ENCODE measurements at regions not wholly inside any gene's neighbourhood (a gene's known extent, or its start where the extent isn't known, plus 50 kb on each side); places are given as distances from the start of the nearest gene placed in this dataset.

DNA sequence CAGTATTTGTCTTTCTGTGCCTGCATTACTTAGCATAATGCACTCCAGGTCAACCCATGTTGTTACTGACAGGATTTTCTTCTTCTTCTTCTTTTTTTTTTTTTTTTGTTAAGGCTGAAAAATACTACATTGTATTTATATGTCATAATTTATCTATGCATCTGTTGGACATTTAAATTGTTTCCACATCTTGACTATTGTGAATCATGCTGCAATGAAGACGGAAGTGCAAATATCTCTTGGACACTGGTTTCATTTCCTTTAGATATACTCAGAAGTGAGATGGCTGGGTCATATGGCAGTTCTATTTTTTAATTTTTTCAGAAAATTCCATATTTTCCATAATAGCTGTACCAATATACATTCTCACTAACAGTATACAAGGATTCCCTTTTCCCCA, 272.7 kb upstream of the PMFBP1 start:
- DNase-seq = no peak

GRCh38 chr16:72443809-72444208, 271.9 kb upstream of the PMFBP1 start:
- DNase-seq = no peak

GRCh38 chr16:72442385-72443158, 270.6 kb upstream of the PMFBP1 start:
- DNase-seq = no peak

GRCh38 chr16:72437891-72438290, 265.9 kb upstream of the PMFBP1 start:
- no peak for DNase-seq

DNA sequence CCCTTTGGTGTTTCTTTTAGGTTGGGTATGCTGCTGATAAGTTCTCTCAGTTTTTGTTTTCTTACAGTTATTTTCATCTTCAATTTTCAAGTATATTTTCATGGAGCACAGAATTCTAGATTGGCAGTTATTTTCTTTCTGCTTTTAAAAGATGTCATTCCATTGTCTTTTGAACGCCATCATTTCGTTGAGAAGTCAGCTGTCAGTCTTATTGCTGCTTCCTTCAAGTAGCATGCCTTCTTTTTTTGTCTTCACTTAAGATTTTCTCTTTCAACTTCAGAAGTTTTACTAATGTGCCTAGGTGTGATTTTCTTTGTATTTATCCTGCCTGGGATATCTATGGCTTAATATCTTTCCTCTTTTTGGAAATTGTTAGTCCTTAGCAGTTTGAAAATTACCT, 262.2 kb upstream of the PMFBP1 start:
- no peak for DNase-seq

DNA sequence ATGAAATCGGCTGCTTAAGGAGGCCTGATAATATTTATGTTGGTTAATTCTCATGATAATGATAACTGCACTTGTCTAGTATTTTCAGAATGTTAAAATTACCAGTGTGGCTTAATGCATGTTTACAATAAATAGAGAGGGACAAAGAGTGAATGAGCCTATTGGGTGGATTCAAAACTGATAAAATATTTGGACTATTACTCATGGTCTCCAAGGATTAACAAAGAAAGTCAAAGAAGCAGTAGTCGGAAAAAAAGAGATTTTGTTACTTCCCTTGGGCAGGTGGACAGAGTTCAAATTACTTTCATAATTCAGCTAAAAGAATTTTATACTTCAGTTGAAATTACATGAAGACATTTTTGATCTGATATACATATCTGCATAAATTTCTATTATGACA, 258.2 kb upstream of the PMFBP1 start:
- no peak for DNase-seq

- DNase-seq = no peak
Observed at GRCh38 chr16:72429671-72430081, 257.7 kb upstream of the PMFBP1 start.

DNA sequence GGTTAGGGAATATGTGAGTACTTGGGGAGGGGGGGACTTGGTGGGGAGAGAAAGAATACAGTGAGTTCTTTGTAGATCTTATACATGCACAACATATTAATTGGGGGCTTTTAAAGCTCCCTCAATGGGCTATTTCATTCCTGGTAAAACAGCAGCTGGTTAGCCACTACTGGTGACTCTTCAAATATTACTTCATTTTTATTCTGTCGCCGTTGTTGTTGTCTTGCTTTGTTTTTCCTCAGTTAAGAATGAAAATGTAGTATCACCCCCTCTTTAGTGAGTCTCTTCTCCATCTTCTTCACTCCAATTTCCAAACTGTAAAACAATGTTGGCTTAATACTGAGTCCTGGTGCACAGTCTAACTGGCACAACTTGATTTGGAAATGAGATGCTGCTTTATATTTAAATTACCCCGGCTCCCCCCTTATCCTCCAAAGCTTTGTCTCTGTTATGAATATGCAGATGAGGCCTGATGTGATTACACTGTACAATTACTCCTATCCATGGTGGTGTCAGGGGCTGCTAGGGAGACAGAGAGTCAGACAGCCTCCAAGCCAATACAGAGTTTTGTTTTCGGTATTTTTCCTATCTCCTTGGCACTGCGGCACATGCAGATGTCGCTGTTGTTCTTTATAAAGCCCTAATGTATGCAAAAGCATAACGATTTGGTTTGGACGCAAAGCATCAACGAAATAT, 256.9 kb upstream of the PMFBP1 start:
- no peak for DNase-seq

GRCh38 chr16:72427783-72428331, 255.9 kb upstream of the PMFBP1 start:
- DNase-seq = no peak

- no peak for DNase-seq
Observed at GRCh38 chr16:72427051-72427782, 255.3 kb upstream of the PMFBP1 start.

- DNase-seq = no peak
Observed at GRCh38 chr16:72426386-72426785, 254.4 kb upstream of the PMFBP1 start.

GRCh38 chr16:72425571-72426341, 253.8 kb upstream of the PMFBP1 start:
- DNase-seq = no peak

- DNase-seq = no peak
Observed at GRCh38 chr16:72424757-72425156, 252.8 kb upstream of the PMFBP1 start.

DNA sequence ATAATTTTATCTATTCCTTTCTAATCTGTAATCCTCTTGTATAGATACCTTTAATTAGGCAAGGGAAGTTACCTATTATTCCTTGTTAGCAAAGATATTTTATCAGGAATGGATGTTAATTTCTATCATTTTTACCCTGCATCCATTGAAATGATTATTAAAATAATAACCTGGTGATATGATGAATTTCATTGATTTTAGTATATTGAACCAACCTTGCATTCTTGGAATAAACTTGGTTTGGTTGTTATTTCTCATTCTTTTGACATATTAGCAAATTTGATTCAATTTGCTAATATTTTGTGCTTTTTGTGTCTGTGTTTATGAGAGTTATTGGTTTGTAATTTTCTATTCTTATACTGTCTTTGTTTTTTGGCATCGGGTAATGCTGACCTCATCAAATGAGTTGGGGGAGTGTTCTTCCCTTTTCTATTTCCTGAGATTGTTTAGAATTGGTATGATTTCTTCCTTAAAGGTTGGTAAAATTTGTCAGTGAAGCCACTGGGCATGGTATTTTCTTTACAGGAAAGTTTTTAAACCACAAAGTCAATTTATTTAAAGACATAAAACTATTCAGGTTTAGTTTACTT, 250.4 kb upstream of the PMFBP1 start:
- no peak for DNase-seq

DNA sequence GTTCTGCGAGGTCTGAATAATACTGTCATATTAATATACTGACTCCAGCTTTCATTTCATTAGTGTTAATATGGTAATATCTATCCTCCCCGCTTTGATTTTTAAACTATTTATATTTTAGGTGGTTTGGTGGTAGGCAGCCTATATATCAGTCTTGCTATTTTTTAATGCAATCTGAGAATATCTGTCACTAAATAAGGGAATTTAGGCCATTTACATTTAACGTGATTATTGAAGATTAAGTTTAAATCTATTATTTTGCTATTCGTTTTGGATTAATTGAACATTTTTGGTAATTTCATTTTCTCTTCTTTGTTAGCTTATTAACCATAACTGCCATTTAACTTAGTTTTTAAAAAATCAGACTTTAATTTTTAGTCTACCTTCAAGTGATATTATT, 247.7 kb upstream of the PMFBP1 start:
- no peak for DNase-seq

DNA sequence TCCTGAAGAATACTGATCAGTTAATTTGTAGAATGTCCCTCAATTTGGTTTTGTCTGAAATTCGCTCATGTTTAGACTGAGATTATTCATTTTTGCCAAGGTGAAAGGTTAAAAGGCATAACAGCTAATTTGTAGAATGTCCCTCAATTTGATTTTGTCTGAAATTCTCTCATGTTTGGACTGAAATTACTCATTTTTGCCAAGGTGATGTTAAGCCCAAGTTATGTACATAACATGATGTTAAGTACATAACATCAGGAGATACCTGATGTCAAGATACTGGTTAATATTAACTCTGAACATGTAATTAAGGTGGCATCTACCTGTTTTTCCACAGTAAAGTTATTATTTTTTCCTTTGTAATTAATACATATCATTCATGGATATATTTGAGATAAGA, 243.4 kb upstream of the PMFBP1 start:
- no peak for DNase-seq

DNA sequence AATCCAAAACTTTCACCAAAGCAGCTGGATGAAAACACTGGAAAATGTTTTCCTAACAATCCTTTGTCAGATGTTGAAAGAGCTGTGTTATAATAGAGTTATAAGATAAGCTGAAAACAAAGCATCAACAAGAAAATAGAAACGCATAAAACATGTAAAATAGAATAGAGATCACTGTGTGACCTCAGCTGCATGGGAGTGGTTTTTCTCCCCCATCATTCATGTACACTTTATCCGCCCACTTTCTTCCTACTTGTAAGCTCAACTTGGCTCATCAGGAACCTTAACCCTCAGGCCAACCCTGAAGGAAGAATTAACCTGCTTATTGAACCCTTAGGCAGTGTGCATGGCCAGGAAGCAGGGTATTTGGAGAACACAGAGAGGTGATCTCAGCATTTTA, 238.5 kb upstream of the PMFBP1 start:
- DNase-seq = no peak

DNA sequence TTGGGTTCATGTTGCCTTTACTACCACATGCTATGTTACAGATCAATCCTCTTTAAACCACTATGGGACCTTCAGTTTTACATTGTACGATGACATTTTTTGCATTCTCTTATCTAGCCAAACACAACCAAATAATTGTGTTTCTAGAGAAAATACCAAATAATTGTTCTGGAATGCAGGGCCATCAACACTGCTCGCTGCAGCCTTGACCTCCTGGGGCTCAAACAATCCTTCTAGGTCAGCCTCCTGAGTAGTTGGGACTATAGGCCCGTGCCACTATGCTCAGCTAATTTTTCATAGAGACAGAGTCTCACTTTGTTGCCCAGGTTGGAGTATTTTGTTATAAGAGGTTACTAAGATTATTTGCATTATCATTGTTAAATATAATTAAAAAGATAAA, 237.5 kb upstream of the PMFBP1 start:
- no peak for DNase-seq

GRCh38 chr16:72406390-72406789, 234.4 kb upstream of the PMFBP1 start:
- DNase-seq = no peak

- no peak for DNase-seq
Observed at GRCh38 chr16:72404299-72404698, 232.3 kb upstream of the PMFBP1 start.

- DNase-seq = no peak
Observed at GRCh38 chr16:72401084-72401361, 229.1 kb upstream of the PMFBP1 start.

GRCh38 chr16:72400257-72401083, 228.5 kb upstream of the PMFBP1 start:
- DNase-seq = no peak

Data from GOT3 (cell line).